Endothelial cell of umbilical vein (primary cell): ENCODE measurements at regions not wholly inside any gene's neighbourhood (a gene's known extent, or its start where the extent isn't known, plus 50 kb on each side); places are given as distances from the start of the nearest gene placed in this dataset.
A peak's percentile ranks its signal among the peaks of the same experiment; 100 is the strongest.

Experiments
- BruUV-seq: library from RNA; stranded (reverse); fragments of 400-500 nt; replicated peaks from 2 replicates; lab custom pipeline; 2021; lab: Mats Ljungman, UMichigan
- CTCF ChIA-PET: fragments of 300-600, 350-600 bp; sonication (Branson Sonifier 250); formaldehyde crosslinking; loops from one replicate; lab custom pipeline; 2021; ENCODE audit warnings: antibody characterized with exemption, inconsistent platforms; lab: Charles Lee
- POLR2A ChIA-PET: fragments of 300-600, 350-600 bp; sonication (Branson Sonifier 250); formaldehyde crosslinking; loops from one replicate; lab custom pipeline; 2021; ENCODE audit warnings: antibody characterized with exemption, inconsistent platforms; lab: Charles Lee
- DNase-seq: peaks from one replicate; pipeline ENCODE4 v3.0.0-alpha.2; 2011; ENCODE audit warnings: low read depth, low spot score
- FAIRE-seq: peaks from 2 replicates; lab custom pipeline; 2011; peaks lifted over from hg19 to GRCh38; lab: Jason Lieb, UNC
- H2AFZ ChIP-seq: 2 replicates; pipeline ENCODE4 v1.6.0; 2012; ENCODE audit warnings: low read depth, low read length, control low read depth, inconsistent platforms
- H3K27ac ChIP-seq: 2 replicates; pipeline ENCODE4 v1.5.1; 2011; ENCODE audit warnings: low read depth, mild to moderate bottlenecking, control low read depth, low read length, moderate library complexity; ENCODE audit not compliant: insufficient read depth
- H3K27me3 ChIP-seq, 2 experiments: 2 replicates each; pipeline versions ENCODE4 v1.6.0 to v1.6.1; 2011; ENCODE audit warnings: low read length in 2 of 2, mixed read lengths in 1 of 2; ENCODE audit not compliant: control insufficient read depth in 2 of 2, insufficient read depth in 2 of 2
- H3K36me3 ChIP-seq, 2 experiments: 2 replicates in 1 of 2; 3 replicates in 1 of 2; pipeline ENCODE4 v1.5.1; 2011; ENCODE audit warnings: low read length in 2 of 2, mild to moderate bottlenecking in 1 of 2, moderate library complexity in 1 of 2; ENCODE audit not compliant: control insufficient read depth in 2 of 2, insufficient read depth in 2 of 2; ENCODE audit errors: extremely low read depth in 1 of 2
- H3K4me1 ChIP-seq: 3 replicates; pipeline ENCODE4 v1.5.1; 2011; ENCODE audit warnings: mild to moderate bottlenecking, low read length; ENCODE audit not compliant: control insufficient read depth, insufficient read depth; ENCODE audit errors: extremely low read depth
- H3K4me2 ChIP-seq: 2 replicates; pipeline ENCODE4 v1.6.1; 2011; ENCODE audit warnings: low read length, control low read depth, mixed read lengths; ENCODE audit not compliant: insufficient read depth
- H3K4me3 ChIP-seq, 3 experiments: fragments of 200-600 bp in 1 of 3; sonication (generic), shearing (Covaris generic) in 1 of 3; replicated peaks in 1 of 3; 2 replicates each; pipeline ENCODE4 v1.5.1; 2011 to 2016; ENCODE audit warnings: control low read depth in 3 of 3, low read length in 3 of 3, mild to moderate bottlenecking in 2 of 3, inconsistent platforms in 1 of 3, low read depth in 1 of 3, moderate library complexity in 1 of 3; ENCODE audit not compliant: insufficient read depth in 1 of 3
- H3K79me2 ChIP-seq: 2 replicates; pipeline ENCODE4 v1.6.0; 2012; ENCODE audit warnings: low read length, inconsistent platforms; ENCODE audit not compliant: control insufficient read depth, insufficient read depth
- H3K9ac ChIP-seq: replicated peaks from 2 replicates; pipeline ENCODE3; 2011; ENCODE audit warnings: low read length, control low read depth; ENCODE audit not compliant: insufficient read depth; ENCODE audit errors: extremely low read depth
- H3K9me1 ChIP-seq: replicated peaks from 3 replicates; pipeline ENCODE4 v1.6.0; 2011; ENCODE audit warnings: mild to moderate bottlenecking, low read length; ENCODE audit not compliant: control insufficient read depth, insufficient read depth; ENCODE audit errors: extremely low read depth
- H3K9me3 ChIP-seq: replicated peaks from 2 replicates; pipeline ENCODE4 v1.5.1; 2012; ENCODE audit warnings: low read length, inconsistent platforms; ENCODE audit not compliant: control insufficient read depth, insufficient read depth
- H4K20me1 ChIP-seq: replicated peaks from 2 replicates; pipeline ENCODE3; 2011; ENCODE audit warnings: mild to moderate bottlenecking, low read length; ENCODE audit not compliant: control insufficient read depth, insufficient read depth; ENCODE audit errors: extremely low read depth
- EZH2 ChIP-seq: IDR thresholded peaks from 2 replicates; pipeline ENCODE4 v1.6.1; 2012; ENCODE audit warnings: borderline replicate concordance, low read depth, mild to moderate bottlenecking, moderate library complexity, low read length, inconsistent platforms; ENCODE audit not compliant: severe bottlenecking
- FOS ChIP-seq: IDR thresholded peaks from 2 replicates; pipeline ENCODE4 v1.6.1; 2011; ENCODE audit warnings: mild to moderate bottlenecking, low read length, moderate library complexity, borderline replicate concordance; ENCODE audit not compliant: insufficient read depth
- GATA2 ChIP-seq: IDR thresholded peaks from 2 replicates; pipeline ENCODE4 v1.7.0; 2011; ENCODE audit warnings: low read depth, mild to moderate bottlenecking, moderate library complexity, mixed read lengths, low read length; ENCODE audit not compliant: insufficient read length, insufficient read depth
- JUN ChIP-seq: IDR thresholded peaks from 2 replicates; pipeline ENCODE4 v1.6.1; 2011; ENCODE audit warnings: borderline replicate concordance, low read depth; ENCODE audit not compliant: insufficient read length, insufficient read depth
- MAX ChIP-seq: IDR thresholded peaks from 2 replicates; pipeline ENCODE4 v1.6.1; 2011; ENCODE audit not compliant: insufficient read depth, insufficient read length
- MYC ChIP-seq: IDR thresholded peaks from one replicate; pipeline ENCODE4 v1.6.1; 2011; ENCODE audit warnings: mild to moderate bottlenecking, low read depth, low read length
- POLR2A ChIP-seq: IDR thresholded peaks from 2 replicates; pipeline ENCODE4 v1.6.1; 2012; ENCODE audit warnings: low read depth, mild to moderate bottlenecking, control low read depth, low read length
- POLR2AphosphoS5 ChIP-seq: IDR thresholded peaks from 2 replicates; pipeline ENCODE4 v1.6.1; 2012; ENCODE audit warnings: low read depth, mild to moderate bottlenecking, control low read depth, low read length, moderate library complexity; ENCODE audit not compliant: insufficient read depth
- dilution Hi-C: fragments of 300-500 bp; cut with MboI; formaldehyde crosslinking; loops from one replicate; pipeline ENCODE4 v1.15.0; 2019; ENCODE audit warnings: low sequenced_read_pairs; ENCODE audit not compliant: extremely low pct_ligation_motif_present
- intact Hi-C: fragments of 100-400 bp; cut with micrococcal nuclease; formaldehyde crosslinking; loops from one replicate; pipeline ENCODE4 v1.10.0; 2022
- TF ChIP-seq, protein P1 (sequence below), 2 donors: IDR thresholded peaks; 1 replicate in 1 of 2; 2 replicates in 1 of 2; pipeline ENCODE4 v1.5.1; 2011; ENCODE audit warnings: low read length in 2 of 2, mild to moderate bottlenecking in 2 of 2, moderate library complexity in 2 of 2, control low read depth in 1 of 2, inconsistent platforms in 1 of 2, low read depth in 1 of 2; ENCODE audit not compliant: insufficient read depth in 1 of 2; ENCODE audit errors: extremely low read depth in 1 of 2

- Histone ChIP-seq H3K4me2 (no peak overlapping the region), H3K9ac (no peak overlapping the region), H2AFZ (peak overlapping the region; percentile 16), H3K27me3 (no peaks in the 10 kb centered on the region), H3K27ac (no peak overlapping the region), H3K79me2 (no peaks in the 10 kb centered on the region), H3K9me1 (no peaks in the 10 kb centered on the region), H3K36me3 (no peaks in the 10 kb centered on the region), H3K4me1 (no peaks in the 10 kb centered on the region), H4K20me1 (no peaks in the 10 kb centered on the region), H3K4me3 (no peak overlapping the region), H3K9me3 (no peaks in the 10 kb centered on the region)
- no peak for DNase-seq
- intact Hi-C loops (no loop called here), dilution Hi-C loops (no loop called here)
- BruUV-seq = no TSS peak
- CTCF ChIA-PET = no interaction called here
- FAIRE-seq = no peak
- POLR2A ChIA-PET = no interaction called here
- TF ChIP-seq FOS (no peak), GATA2 (no peak), MYC (no peak), EZH2 (no peak), JUN (no peak), POLR2AphosphoS5 (no peak), MAX (no peak), POLR2A (no peak)
- TF ChIP-seq, protein P1, sequence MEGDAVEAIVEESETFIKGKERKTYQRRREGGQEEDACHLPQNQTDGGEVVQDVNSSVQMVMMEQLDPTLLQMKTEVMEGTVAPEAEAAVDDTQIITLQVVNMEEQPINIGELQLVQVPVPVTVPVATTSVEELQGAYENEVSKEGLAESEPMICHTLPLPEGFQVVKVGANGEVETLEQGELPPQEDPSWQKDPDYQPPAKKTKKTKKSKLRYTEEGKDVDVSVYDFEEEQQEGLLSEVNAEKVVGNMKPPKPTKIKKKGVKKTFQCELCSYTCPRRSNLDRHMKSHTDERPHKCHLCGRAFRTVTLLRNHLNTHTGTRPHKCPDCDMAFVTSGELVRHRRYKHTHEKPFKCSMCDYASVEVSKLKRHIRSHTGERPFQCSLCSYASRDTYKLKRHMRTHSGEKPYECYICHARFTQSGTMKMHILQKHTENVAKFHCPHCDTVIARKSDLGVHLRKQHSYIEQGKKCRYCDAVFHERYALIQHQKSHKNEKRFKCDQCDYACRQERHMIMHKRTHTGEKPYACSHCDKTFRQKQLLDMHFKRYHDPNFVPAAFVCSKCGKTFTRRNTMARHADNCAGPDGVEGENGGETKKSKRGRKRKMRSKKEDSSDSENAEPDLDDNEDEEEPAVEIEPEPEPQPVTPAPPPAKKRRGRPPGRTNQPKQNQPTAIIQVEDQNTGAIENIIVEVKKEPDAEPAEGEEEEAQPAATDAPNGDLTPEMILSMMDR (IDR thresholded peaks at IDR 0.05; ENCODE audit: extremely low read depth in 1 of 2, insufficient read depth in 1 of 2, low read depth in 1 of 2, low read length in 2 of 2) = no peak
These were observed 448.0 kb upstream of the NECTIN3 start for GRCh38 chr3:110623571-110623970.
